HFFc6 (cell line): ENCODE measurements at regions not wholly inside any gene's neighbourhood (a gene's known extent, or its start where the extent isn't known, plus 50 kb on each side); places are given as distances from the start of the nearest gene placed in this dataset.

ENCODE experiments used
- DNase-seq: peaks from one replicate; pipeline ENCODE4 v3.0.0-alpha.2; 2018
- H3K27ac Mint-ChIP-seq: 2 replicates; pipeline ENCODE4 v1.8.0; 2020; ENCODE audit warnings: mild to moderate bottlenecking, mixed read lengths
- H3K27me3 Mint-ChIP-seq: 2 replicates; pipeline ENCODE4 v1.8.0; 2021; ENCODE audit warnings: mild to moderate bottlenecking, moderate library complexity, mixed read lengths; ENCODE audit not compliant: insufficient read depth
- H3K36me3 Mint-ChIP-seq: 2 replicates; pipeline ENCODE4 v1.8.0; 2021; ENCODE audit warnings: low read depth, mixed read lengths
- H3K4me1 Mint-ChIP-seq: 2 replicates; pipeline ENCODE4 v1.8.0; 2020; ENCODE audit warnings: low read depth, mixed read lengths
- H3K4me3 Mint-ChIP-seq: 2 replicates; pipeline ENCODE4 v1.8.0; 2020; ENCODE audit warnings: mild to moderate bottlenecking, moderate library complexity, mixed read lengths
- H3K9me3 Mint-ChIP-seq: 2 replicates; pipeline ENCODE4 v1.8.0; 2020; ENCODE audit warnings: mild to moderate bottlenecking, mixed read lengths
- CTCF ChIP-seq: fragments of 200-600 bp; sonication (generic); IDR thresholded peaks from 2 replicates; pipeline ENCODE4 v1.5.0; 2021; ENCODE audit warnings: antibody characterized with exemption, mild to moderate bottlenecking

- Mint-ChIP-seq H3K4me3 (no peak overlapping the region), H3K4me1 (no peaks in the 10 kb centered on the region), H3K9me3 (peaks cover 36% of the 10 kb centered on the region), H3K27ac (no peak overlapping the region), H3K27me3 (no peaks in the 10 kb centered on the region; the same call in 1 of the 2 replicates), H3K36me3 (no peaks in the 10 kb centered on the region)
- TF ChIP-seq CTCF, result no peak
- DNase-seq, result no peak
These were observed 678.2 kb downstream of the ADGRL2 start for GRCh38 chr1:82478916-82479315.

- H3K4me3 Mint-ChIP-seq, result no peak overlapping the region
- no peaks in the 10 kb centered on the region; the same call in 1 of the 2 replicates for H3K27me3 Mint-ChIP-seq
- H3K9me3 Mint-ChIP-seq, result peaks cover 35% of the 10 kb centered on the region
- TF ChIP-seq CTCF, result no peak
- no peak overlapping the region for H3K27ac Mint-ChIP-seq
- no peak for DNase-seq
- H3K36me3 Mint-ChIP-seq, result no peaks in the 10 kb centered on the region
- no peaks in the 10 kb centered on the region for H3K4me1 Mint-ChIP-seq
These were observed 671.9 kb downstream of the ADGRL2 start for GRCh38 chr1:82472489-82473131.

- no peaks in the 10 kb centered on the region for H3K27me3 Mint-ChIP-seq
- peaks cover 20% of the 10 kb centered on the region for H3K9me3 Mint-ChIP-seq
- DNase-seq, result no peak
- no peak overlapping the region for H3K27ac Mint-ChIP-seq
- no peak overlapping the region for H3K4me3 Mint-ChIP-seq
- no peaks in the 10 kb centered on the region for H3K36me3 Mint-ChIP-seq
- H3K4me1 Mint-ChIP-seq, result no peaks in the 10 kb centered on the region
- no peak for TF ChIP-seq CTCF
These were observed 666.2 kb downstream of the ADGRL2 start for GRCh38 chr1:82466891-82467290.

- Mint-ChIP-seq H3K27me3 (no peaks in the 10 kb centered on the region), H3K4me1 (no peaks in the 10 kb centered on the region), H3K27ac (no peak overlapping the region), H3K9me3 (peaks cover 25% of the 10 kb centered on the region), H3K4me3 (no peak overlapping the region), H3K36me3 (no peaks in the 10 kb centered on the region)
- DNase-seq, result no peak
- TF ChIP-seq CTCF, result no peak
These were observed 665.7 kb downstream of the ADGRL2 start for GRCh38 chr1:82466416-82466815.

- no peak overlapping the region for H3K4me3 Mint-ChIP-seq
- H3K27me3 Mint-ChIP-seq, result no peaks in the 10 kb centered on the region
- H3K36me3 Mint-ChIP-seq, result no peaks in the 10 kb centered on the region
- H3K4me1 Mint-ChIP-seq, result no peaks in the 10 kb centered on the region
- TF ChIP-seq CTCF, result no peak
- no peak overlapping the region for H3K27ac Mint-ChIP-seq
- peaks cover 25% of the 10 kb centered on the region for H3K9me3 Mint-ChIP-seq
- DNase-seq, result no peak
These were observed 664.3 kb downstream of the ADGRL2 start for GRCh38 chr1:82465024-82465423.
